ENCODE measurements at regions not wholly inside any gene's neighbourhood (a gene's known extent, or its start where the extent isn't known, plus 50 kb on each side); places are given as distances from the start of the nearest gene placed in this dataset.
A peak's percentile ranks its signal among the peaks of the same experiment; 100 is the strongest.

DNA sequence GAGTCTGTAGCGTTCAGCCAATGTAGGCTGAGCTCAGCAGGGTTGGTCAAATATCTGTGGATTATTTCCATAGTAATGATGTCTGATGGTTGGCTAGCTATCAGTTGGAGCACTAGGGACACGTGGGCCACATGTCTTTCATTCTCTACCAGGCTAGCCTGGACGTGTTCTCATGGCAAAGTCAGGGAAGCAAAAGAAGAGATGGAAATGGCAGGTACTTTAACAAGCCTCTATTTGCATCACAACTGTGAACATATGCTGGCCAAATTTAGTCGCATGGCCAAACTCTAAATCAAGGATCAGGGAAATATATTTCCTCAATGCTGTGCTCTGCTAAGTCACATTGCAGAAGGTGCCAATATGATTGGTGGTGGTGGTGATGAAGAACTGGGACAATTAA lies 371.6 kb upstream of the CHST9 start:
- H4K8ac ChIP-seq (replicated peaks; ENCODE audit: insufficient read length, low read depth, low read length) = no peak overlapping the region
- no peak overlapping the region for H2BK20ac ChIP-seq (ENCODE audit: low read depth, low read length, poor library complexity, severe bottlenecking)
- WGBS (ENCODE audit: extremely low coverage, insufficient read length, low lambda C conversion rate) = no CpG with 5 or more reads among the region's 4 CpGs
- no peak overlapping the region for H2BK120ac ChIP-seq (ENCODE audit: low read depth, low read length, poor library complexity, severe bottlenecking)
- no peak for DNase-seq
- peaks cover 8 to 14% (median 9%) of the 10 kb centered on the region in 3 experiments for H3K36me3 Mint-ChIP-seq (ENCODE audit: insufficient read depth in 1 of 3, low read depth in 3 of 3)
- H3K23ac ChIP-seq (ENCODE audit: insufficient read length, low read depth, low read length) = no peak overlapping the region
- H3K23me2 ChIP-seq (ENCODE audit: insufficient read length, low read depth, low read length, poor library complexity, severe bottlenecking) = no peaks in the 10 kb centered on the region
- H3K14ac ChIP-seq (ENCODE audit: insufficient read depth, low read length) = no peak overlapping the region
- no peak overlapping the region for H2BK12ac ChIP-seq (ENCODE audit: insufficient read length, low read depth, low read length)
- H2BK15ac ChIP-seq (ENCODE audit: low read depth, low read length) = no peak overlapping the region
- no peaks in the 10 kb centered on the region for H3K27me3 ChIP-seq (ENCODE audit: insufficient read depth, low read length)
- H3K27me3 Mint-ChIP-seq (ENCODE audit: low read depth) = peaks cover 17% of the 10 kb centered on the region
- H3K4me1 Mint-ChIP-seq = peaks cover 36 to 45% of the 10 kb centered on the region in 2 experiments
- H4K5ac ChIP-seq (ENCODE audit: insufficient read length, low read depth, low read length) = no peak overlapping the region
- H3T11ph ChIP-seq (ENCODE audit: low read length) = no peak overlapping the region
- H4K91ac ChIP-seq (ENCODE audit: insufficient read length, low read depth, low read length) = no peak overlapping the region
- H3K9ac ChIP-seq (ENCODE audit: extremely low read depth, insufficient read length, low read length) = no peak overlapping the region
- peaks cover 9 to 13% of the 10 kb centered on the region in 2 experiments for H3K9me3 Mint-ChIP-seq
- peak overlapping the region in 1 of 3 experiments; percentile 32; a peak in 1 of 7 replicates for H3K27ac Mint-ChIP-seq
- peaks cover 12% of the 10 kb centered on the region; the same call in 1 of the 2 replicates for H3K4me1 ChIP-seq (ENCODE audit: insufficient read depth, low read length)
- no peak overlapping the region for H3K56ac ChIP-seq (ENCODE audit: insufficient read length, low read depth, low read length)
- no peak overlapping the region for H3K4ac ChIP-seq (ENCODE audit: low read depth, low read length)
- no peak overlapping the region for H3K4me2 ChIP-seq (ENCODE audit: insufficient read depth, insufficient read length, low read length)
- H3K4me3 Mint-ChIP-seq = no peak overlapping the region
- no peak overlapping the region for H2BK5ac ChIP-seq (ENCODE audit: insufficient read length, low read length)
- H2AFZ ChIP-seq (ENCODE audit: low read length) = no peak overlapping the region
- no peak overlapping the region for H3K18ac ChIP-seq (ENCODE audit: insufficient read length, low read depth, low read length)
- TF ChIP-seq, protein P1, sequence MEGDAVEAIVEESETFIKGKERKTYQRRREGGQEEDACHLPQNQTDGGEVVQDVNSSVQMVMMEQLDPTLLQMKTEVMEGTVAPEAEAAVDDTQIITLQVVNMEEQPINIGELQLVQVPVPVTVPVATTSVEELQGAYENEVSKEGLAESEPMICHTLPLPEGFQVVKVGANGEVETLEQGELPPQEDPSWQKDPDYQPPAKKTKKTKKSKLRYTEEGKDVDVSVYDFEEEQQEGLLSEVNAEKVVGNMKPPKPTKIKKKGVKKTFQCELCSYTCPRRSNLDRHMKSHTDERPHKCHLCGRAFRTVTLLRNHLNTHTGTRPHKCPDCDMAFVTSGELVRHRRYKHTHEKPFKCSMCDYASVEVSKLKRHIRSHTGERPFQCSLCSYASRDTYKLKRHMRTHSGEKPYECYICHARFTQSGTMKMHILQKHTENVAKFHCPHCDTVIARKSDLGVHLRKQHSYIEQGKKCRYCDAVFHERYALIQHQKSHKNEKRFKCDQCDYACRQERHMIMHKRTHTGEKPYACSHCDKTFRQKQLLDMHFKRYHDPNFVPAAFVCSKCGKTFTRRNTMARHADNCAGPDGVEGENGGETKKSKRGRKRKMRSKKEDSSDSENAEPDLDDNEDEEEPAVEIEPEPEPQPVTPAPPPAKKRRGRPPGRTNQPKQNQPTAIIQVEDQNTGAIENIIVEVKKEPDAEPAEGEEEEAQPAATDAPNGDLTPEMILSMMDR (conservative IDR thresholded peaks at IDR 0.05) = no peak
- no peaks in the 10 kb centered on the region for H3K79me2 ChIP-seq (ENCODE audit: insufficient read depth, low read length)
- no peaks in the 10 kb centered on the region for H3K9me3 ChIP-seq (ENCODE audit: control insufficient read depth, low read depth, low read length)
- H2AK5ac ChIP-seq (ENCODE audit: insufficient read length, low read length) = no peak overlapping the region
- no peaks in the 10 kb centered on the region for H4K20me1 ChIP-seq (ENCODE audit: control insufficient read depth, insufficient read depth, insufficient read length)
- H3K79me1 ChIP-seq (ENCODE audit: insufficient read depth, low read depth, low read length, poor library complexity, severe bottlenecking) = no peaks in the 10 kb centered on the region
- no peak overlapping the region for H3K27ac ChIP-seq (ENCODE audit: insufficient read length, low read depth, low read length)
